T-cell (primary cell): ENCODE measurements at regions not wholly inside any gene's neighbourhood (a gene's known extent, or its start where the extent isn't known, plus 50 kb on each side); places are given as distances from the start of the nearest gene placed in this dataset.

Experiments used
- ATAC-seq, 4 experiments: fragments of 200-7000 bp in 3 of 4; fragments of 150-1000 bp in 1 of 4; cut with Tn5 transposase; replicated peaks in 1 of 4; 1 replicate in 3 of 4; 2 replicates in 1 of 4; pipeline ENCODE4 v1.10.0; 2021; ENCODE audit warnings: moderate library complexity in 3 of 4, mild to moderate bottlenecking in 2 of 4, moderate number of reproducible peaks in 1 of 4
- CTCF ChIA-PET, 2 donors: fragments of 300-600 bp; sonication (Branson Sonifier 250); formaldehyde crosslinking; loops; one replicate each; lab custom pipeline; 2022; ENCODE audit warnings: antibody characterized with exemption in 2 of 2; lab: Charles Lee
- POLR2A ChIA-PET, 2 donors: fragments of 300-600 bp; sonication (Branson Sonifier 250); formaldehyde crosslinking; loops; one replicate each; lab custom pipeline; 2022; ENCODE audit warnings: antibody characterized with exemption in 2 of 2; lab: Charles Lee
- DNase-seq, 35 experiments: peaks; one replicate each; pipeline versions ENCODE4 v3.0.0 to v3.0.0-alpha.2; 2013 to 2023
- H3K27ac ChIP-seq: one replicate; pipeline ENCODE4 v1.5.1; 2013; ENCODE audit warnings: low read length
- H3K27me3 ChIP-seq, 2 experiments: replicated peaks in 1 of 2; 1 replicate in 1 of 2; 2 replicates in 1 of 2; pipeline versions ENCODE4 v1.6.1 to v1.7.0; 2013; ENCODE audit warnings: low read length in 1 of 2, mixed read lengths in 1 of 2; ENCODE audit not compliant: control insufficient read depth in 2 of 2, insufficient read depth in 2 of 2; ENCODE audit errors: extremely low read depth in 1 of 2
- H3K36me3 ChIP-seq, 2 donors: 1 replicate in 1 of 2; 2 replicates in 1 of 2; pipeline versions ENCODE4 v1.6.1 to v1.7.0; 2013; ENCODE audit warnings: low read length in 1 of 2; ENCODE audit not compliant: control insufficient read depth in 2 of 2, insufficient read depth in 1 of 2; ENCODE audit errors: extremely low read depth in 1 of 2
- H3K4me1 ChIP-seq, 2 experiments: 1 replicate in 1 of 2; 2 replicates in 1 of 2; pipeline versions ENCODE4 v1.6.1 to v1.7.0; 2013; ENCODE audit warnings: low read length in 2 of 2, mixed read lengths in 1 of 2; ENCODE audit not compliant: insufficient read depth in 2 of 2, control insufficient read depth in 1 of 2; ENCODE audit errors: extremely low read depth in 1 of 2
- H3K4me3 ChIP-seq, 2 donors: 1 replicate in 1 of 2; 2 replicates in 1 of 2; pipeline versions ENCODE4 v1.5.1 to v1.7.0; 2013; ENCODE audit warnings: mild to moderate bottlenecking in 2 of 2, low read length in 1 of 2, moderate library complexity in 1 of 2; ENCODE audit not compliant: control insufficient read depth in 1 of 2; ENCODE audit errors: extremely low read depth in 1 of 2
- H3K9me3 ChIP-seq: 2 replicates; pipeline ENCODE4 v1.7.0; 2013
- H3K27ac Mint-ChIP-seq, 2 donors: one replicate each; pipeline ENCODE4 v1.8.0; 2020 to 2021; ENCODE audit warnings: mild to moderate bottlenecking in 2 of 2, mixed read lengths in 2 of 2
- H3K27me3 Mint-ChIP-seq, 2 donors: one replicate each; pipeline ENCODE4 v1.8.0; 2021 to 2022; ENCODE audit warnings: mixed read lengths in 2 of 2
- H3K36me3 Mint-ChIP-seq: one replicate; pipeline ENCODE4 v1.8.0; 2021; ENCODE audit warnings: mixed read lengths
- H3K4me1 Mint-ChIP-seq, 3 donors: one replicate each; pipeline ENCODE4 v1.8.0; 2020 to 2022; ENCODE audit warnings: mixed read lengths in 3 of 3, mild to moderate bottlenecking in 1 of 3
- H3K4me3 Mint-ChIP-seq, 3 donors: one replicate each; pipeline ENCODE4 v1.8.0; 2020 to 2022; ENCODE audit warnings: mild to moderate bottlenecking in 3 of 3, mixed read lengths in 3 of 3, moderate library complexity in 3 of 3
- H3K9me3 Mint-ChIP-seq, 3 donors: one replicate each; pipeline ENCODE4 v1.8.0; 2020 to 2022; ENCODE audit warnings: mixed read lengths in 3 of 3
- WGBS: methylation state at CpG from one replicate; pipeline ENCODE4 v1.1.5; 2013; ENCODE audit warnings: missing lambda C conversion rate; ENCODE audit not compliant: insufficient coverage; 5-methylcytosine and 5-hydroxymethylcytosine counted together

DNA sequence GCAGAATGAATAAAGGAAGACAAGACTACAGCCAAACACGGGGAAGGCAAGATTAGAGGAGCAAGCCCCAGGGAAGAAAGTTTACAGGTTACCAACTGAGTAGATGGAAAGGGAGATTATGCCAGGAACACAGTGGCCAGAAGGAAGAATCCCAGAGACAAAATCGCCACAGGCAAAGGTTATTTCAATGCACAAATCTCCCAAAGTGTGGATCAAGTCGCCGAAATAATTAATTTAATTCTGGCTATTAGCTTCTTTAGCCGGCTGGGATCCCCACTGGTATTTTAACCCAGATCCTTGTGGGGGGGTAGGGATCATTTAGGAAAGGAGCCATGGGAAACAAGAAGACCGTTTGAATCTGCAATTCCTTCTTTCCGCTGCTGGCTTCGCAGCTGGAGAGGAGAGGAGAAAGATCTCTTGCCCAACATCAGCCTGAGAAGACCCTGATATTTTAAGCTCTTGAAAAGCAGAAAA, 171.0 kb downstream of the DHX15 start:
- no peaks in the 10 kb centered on the region for H3K4me1 ChIP-seq
- ChIA-PET CTCF (interaction anchor here in 1 of 2 donors (0.7 kb wide), 1 partner anchor 9 kb away, joined by 4 read pairs; no protein-coding TSS in a partner anchor), POLR2A (no interaction called here)
- Mint-ChIP-seq H3K27ac (no peak overlapping the region), H3K27me3 (peaks cover 11 to 14% of the 10 kb centered on the region in 2 donors), H3K4me3 (no peak overlapping the region), H3K9me3 (no peaks in the 10 kb centered on the region), H3K4me1 (no peaks in the 10 kb centered on the region), H3K36me3 (no peaks in the 10 kb centered on the region)
- no peaks in the 10 kb centered on the region for H3K9me3 ChIP-seq
- no peak overlapping the region for H3K27ac ChIP-seq
- peaks cover 0 to 2% of the 10 kb centered on the region in 2 experiments for H3K27me3 ChIP-seq
- WGBS, result 14% methylated on average over 1 of the region's 8 CpGs
- no peak for ATAC-seq
- H3K4me3 ChIP-seq, result no peak overlapping the region
- no peak for DNase-seq
- H3K36me3 ChIP-seq, result no peaks in the 10 kb centered on the region

DNA sequence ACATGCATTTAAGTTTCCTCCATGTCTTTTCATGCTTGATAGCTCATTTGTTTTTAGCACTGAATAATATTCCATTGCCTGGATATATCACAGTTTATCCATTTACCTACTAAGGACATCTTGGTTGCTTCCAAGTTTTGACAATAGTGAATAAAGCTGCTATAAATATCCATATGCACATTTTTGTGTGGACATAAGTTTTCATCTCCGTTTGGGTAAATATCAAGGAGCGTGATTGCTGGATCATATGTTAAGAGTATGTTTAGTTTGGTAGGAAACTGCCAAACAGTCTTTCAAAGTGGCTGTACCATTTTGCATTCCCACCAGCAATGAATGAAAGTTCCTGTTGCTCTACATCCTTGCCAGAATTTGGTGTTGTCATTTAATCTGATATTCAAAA, 172.5 kb downstream of the DHX15 start:
- Mint-ChIP-seq H3K4me3 (no peak overlapping the region), H3K9me3 (no peaks in the 10 kb centered on the region), H3K36me3 (no peaks in the 10 kb centered on the region), H3K27me3 (peaks cover 11 to 12% of the 10 kb centered on the region in 2 donors), H3K27ac (no peak overlapping the region), H3K4me1 (no peaks in the 10 kb centered on the region)
- no CpG with 5 or more reads among the region's 2 CpGs for whole genome bisulfite sequencing
- no peak for ATAC-seq
- ChIA-PET CTCF (no interaction called here), POLR2A (no interaction called here)
- peaks cover 0 to 2% of the 10 kb centered on the region in 2 experiments for H3K27me3 ChIP-seq
- no peaks in the 10 kb centered on the region for H3K36me3 ChIP-seq
- DNase-seq, result no peak
- H3K4me1 ChIP-seq, result no peaks in the 10 kb centered on the region
- H3K9me3 ChIP-seq, result no peaks in the 10 kb centered on the region
- no peak overlapping the region for H3K4me3 ChIP-seq
- no peak overlapping the region for H3K27ac ChIP-seq

DNA sequence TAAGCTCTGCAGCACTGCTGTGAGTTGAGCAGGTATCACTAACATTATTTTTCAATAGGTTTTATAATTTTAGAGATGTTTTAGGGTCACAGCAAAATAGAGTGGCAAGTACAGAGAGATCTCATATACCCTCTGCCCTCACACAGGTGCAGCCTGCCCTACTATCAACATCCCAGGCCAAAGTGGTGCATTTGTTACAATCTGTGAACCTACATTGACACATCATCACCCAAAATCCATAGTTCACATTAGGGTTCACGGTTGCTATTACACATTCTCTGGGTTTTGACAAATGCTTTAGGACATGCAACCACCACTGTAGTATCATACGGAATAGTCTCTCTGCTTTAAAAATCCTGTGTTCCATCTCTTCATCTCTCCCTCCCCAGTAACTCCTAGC, 173.1 kb downstream of the DHX15 start:
- DNase-seq, result no peak
- Histone ChIP-seq H3K4me1 (no peaks in the 10 kb centered on the region), H3K36me3 (no peaks in the 10 kb centered on the region), H3K27ac (no peak overlapping the region), H3K27me3 (peaks cover 0 to 2% of the 10 kb centered on the region in 2 experiments), H3K4me3 (no peak overlapping the region), H3K9me3 (no peaks in the 10 kb centered on the region)
- WGBS, result no CpG with 5 or more reads among the region's 2 CpGs
- Mint-ChIP-seq H3K9me3 (no peaks in the 10 kb centered on the region), H3K4me1 (no peaks in the 10 kb centered on the region), H3K27ac (no peak overlapping the region), H3K4me3 (no peak overlapping the region), H3K36me3 (no peaks in the 10 kb centered on the region), H3K27me3 (peaks cover 11 to 12% of the 10 kb centered on the region in 2 donors)
- ChIA-PET CTCF (no interaction called here), POLR2A (no interaction called here)
- ATAC-seq, result no peak

DNA sequence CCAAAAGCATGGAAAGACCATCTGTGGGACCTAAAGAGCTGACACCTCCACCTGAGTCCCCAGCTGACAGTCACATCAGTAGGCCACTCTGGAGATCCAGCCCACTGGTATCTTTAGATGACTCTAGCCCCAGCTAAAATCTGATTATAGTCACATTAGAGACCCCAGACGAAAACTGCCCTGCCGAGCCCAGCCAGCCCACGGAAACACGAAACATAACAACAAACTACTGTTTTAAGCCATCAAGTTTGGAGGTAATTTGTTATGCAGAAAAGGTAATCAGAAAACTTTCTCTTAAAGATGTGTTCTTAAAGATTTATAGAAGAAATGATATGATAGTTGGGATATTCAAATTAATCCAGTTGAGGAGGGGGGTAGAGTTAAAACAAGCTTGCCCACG, 175.7 kb downstream of the DHX15 start:
- Mint-ChIP-seq H3K4me1 (no peaks in the 10 kb centered on the region), H3K27me3 (peaks cover 5 to 9% of the 10 kb centered on the region in 2 donors), H3K36me3 (no peaks in the 10 kb centered on the region), H3K9me3 (no peaks in the 10 kb centered on the region), H3K27ac (no peak overlapping the region), H3K4me3 (no peak overlapping the region)
- ATAC-seq, result no peak
- DNase-seq, result no peak
- WGBS, result no CpG with 5 or more reads among the region's 5 CpGs
- Histone ChIP-seq H3K36me3 (no peaks in the 10 kb centered on the region), H3K27ac (no peak overlapping the region), H3K4me3 (no peak overlapping the region), H3K27me3 (peaks cover 0 to 2% of the 10 kb centered on the region in 2 experiments), H3K9me3 (no peaks in the 10 kb centered on the region), H3K4me1 (no peaks in the 10 kb centered on the region)
- ChIA-PET POLR2A (no interaction called here), CTCF (interaction anchor here in 1 of 2 donors (0.6 to 1.6 kb wide), 2 partner anchors 10 to 695 kb away, joined by 4 to 5 read pairs; no protein-coding TSS in a partner anchor)

DNA sequence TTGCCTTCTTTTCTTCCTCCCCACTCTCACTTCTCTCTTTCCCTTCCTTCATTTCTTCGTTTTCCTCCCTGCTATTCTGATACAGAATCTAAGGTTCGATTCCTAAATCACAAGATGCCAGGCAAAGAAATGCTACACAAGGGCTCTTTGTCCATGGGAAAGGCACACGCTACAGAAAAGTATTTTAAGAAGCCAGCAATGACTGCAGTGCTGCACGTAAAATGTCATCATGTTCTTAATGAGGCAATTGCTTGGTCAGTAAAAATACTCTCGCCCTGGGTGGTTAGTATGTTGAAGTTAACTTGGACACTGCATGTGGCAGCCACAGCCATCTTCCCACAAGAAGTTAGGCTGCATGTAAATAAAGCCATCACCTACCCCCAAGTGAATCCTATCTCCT, 178.4 kb downstream of the DHX15 start:
- CTCF ChIA-PET, result no interaction called here
- no peak for ATAC-seq
- no peaks in the 10 kb centered on the region for H3K36me3 ChIP-seq
- Mint-ChIP-seq H3K27me3 (no peaks in the 10 kb centered on the region), H3K9me3 (no peaks in the 10 kb centered on the region), H3K4me3 (no peak overlapping the region), H3K36me3 (no peaks in the 10 kb centered on the region), H3K27ac (no peak overlapping the region), H3K4me1 (no peaks in the 10 kb centered on the region)
- no peak for DNase-seq
- H3K27me3 ChIP-seq, result peaks cover 0 to 3% of the 10 kb centered on the region in 2 experiments
- no peaks in the 10 kb centered on the region for H3K9me3 ChIP-seq
- H3K4me1 ChIP-seq, result no peaks in the 10 kb centered on the region
- no peak overlapping the region for H3K4me3 ChIP-seq
- WGBS, result 90% methylated on average over 2 of the region's 5 CpGs
- POLR2A ChIA-PET, result no interaction called here
- H3K27ac ChIP-seq, result no peak overlapping the region

DNA sequence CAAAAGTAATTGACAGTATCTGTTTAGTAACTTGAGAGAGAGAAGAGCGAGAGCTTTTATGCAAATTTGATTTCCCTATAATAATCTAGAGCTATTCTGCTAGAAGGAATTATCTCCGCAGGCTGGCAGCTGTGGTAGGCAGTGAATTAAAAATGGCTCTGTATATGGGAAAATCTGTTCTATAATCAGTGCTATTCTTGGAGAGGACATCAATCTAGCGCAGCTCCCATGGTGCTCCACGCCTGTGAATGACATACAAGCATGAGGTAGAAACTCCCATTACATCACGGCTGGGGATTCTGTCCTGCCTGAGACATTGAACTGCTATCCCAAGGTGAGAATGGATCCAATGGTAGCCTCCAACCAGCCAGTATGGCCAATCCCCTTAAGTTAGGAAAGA, 179.0 kb downstream of the DHX15 start:
- no peaks in the 10 kb centered on the region for H3K9me3 ChIP-seq
- H3K4me1 Mint-ChIP-seq, result no peaks in the 10 kb centered on the region
- no peak overlapping the region for H3K27ac ChIP-seq
- DNase-seq (no peak), ATAC-seq (no peak)
- peaks cover 0 to 3% of the 10 kb centered on the region in 2 experiments for H3K27me3 ChIP-seq
- no CpG with 5 or more reads among the region's 5 CpGs for WGBS
- ChIA-PET POLR2A (no interaction called here), CTCF (no interaction called here)
- no peak overlapping the region for H3K4me3 ChIP-seq
- no peaks in the 10 kb centered on the region for H3K4me1 ChIP-seq
- no peaks in the 10 kb centered on the region for H3K36me3 Mint-ChIP-seq
- no peak overlapping the region for H3K4me3 Mint-ChIP-seq
- no peaks in the 10 kb centered on the region for H3K27me3 Mint-ChIP-seq
- no peaks in the 10 kb centered on the region for H3K36me3 ChIP-seq
- no peaks in the 10 kb centered on the region for H3K9me3 Mint-ChIP-seq
- no peak overlapping the region for H3K27ac Mint-ChIP-seq

DNA sequence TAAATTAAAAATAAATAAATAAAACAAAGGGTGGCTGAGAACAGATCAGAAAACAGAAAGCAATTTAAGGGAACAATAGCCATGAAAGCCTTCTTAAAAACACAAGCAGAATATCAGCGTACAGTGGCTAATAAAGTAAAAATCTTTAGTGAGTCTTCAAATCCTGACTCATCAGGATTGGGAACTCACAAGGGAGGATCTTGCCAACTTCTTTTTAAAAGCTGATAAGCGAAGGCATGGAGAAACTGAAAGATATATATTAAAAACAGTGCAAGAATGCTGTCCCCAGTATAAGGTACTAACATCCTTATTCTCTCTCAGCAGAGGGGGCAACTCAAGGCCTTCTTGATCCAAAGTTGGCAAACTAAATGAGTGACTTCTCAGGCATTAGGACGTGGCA, 180.1 kb downstream of the DHX15 start:
- DNase-seq (no peak), ATAC-seq (no peak)
- POLR2A ChIA-PET, result no interaction called here
- Histone ChIP-seq H3K36me3 (no peaks in the 10 kb centered on the region), H3K27ac (no peak overlapping the region), H3K27me3 (peaks cover 0 to 3% of the 10 kb centered on the region in 2 experiments), H3K4me1 (no peaks in the 10 kb centered on the region), H3K4me3 (no peak overlapping the region), H3K9me3 (no peaks in the 10 kb centered on the region)
- Mint-ChIP-seq H3K27ac (no peak overlapping the region), H3K27me3 (no peaks in the 10 kb centered on the region), H3K9me3 (no peaks in the 10 kb centered on the region), H3K4me1 (no peaks in the 10 kb centered on the region), H3K36me3 (no peaks in the 10 kb centered on the region), H3K4me3 (no peak overlapping the region)
- CTCF ChIA-PET, result no interaction called here
- WGBS, result no CpG with 5 or more reads among the region's 3 CpGs
